Transverse colon (tissue), 4 donors: ENCODE measurements at regions not wholly inside any gene's neighbourhood (a gene's known extent, or its start where the extent isn't known, plus 50 kb on each side); places are given as distances from the start of the nearest gene placed in this dataset.

ENCODE experiments used
- EP300 ChIP-seq: sonication (generic); formaldehyde crosslinking; IDR thresholded peaks from one replicate; pipeline ENCODE4 v1.6.1; 2017; ENCODE audit warnings: antibody characterized with exemption, low read depth
- POLR2A ChIP-seq: fragments of 450-650 bp; IDR thresholded peaks from one replicate; pipeline ENCODE4 v1.6.1; 2016; ENCODE audit warnings: antibody characterized with exemption, mild to moderate bottlenecking, moderate library complexity
- POLR2AphosphoS5 ChIP-seq, 3 donors: sonication (generic); formaldehyde crosslinking; IDR thresholded peaks; one replicate each; pipeline ENCODE4 v1.6.1; 2016; ENCODE audit warnings: antibody characterized with exemption in 3 of 3
- TF ChIP-seq, protein P1 (sequence below), 5 experiments: fragments of 200-600 bp in 3 of 5; fragments of 450-650 bp in 2 of 5; sonication (generic) in 3 of 5; IDR thresholded peaks; 1 replicate in 2 of 5; 2 replicates in 3 of 5; pipeline ENCODE4 v1.5.1; 2016 to 2017; ENCODE audit warnings: antibody characterized with exemption in 5 of 5, inconsistent platforms in 3 of 5, mild to moderate bottlenecking in 2 of 5, moderate library complexity in 1 of 5

DNA sequence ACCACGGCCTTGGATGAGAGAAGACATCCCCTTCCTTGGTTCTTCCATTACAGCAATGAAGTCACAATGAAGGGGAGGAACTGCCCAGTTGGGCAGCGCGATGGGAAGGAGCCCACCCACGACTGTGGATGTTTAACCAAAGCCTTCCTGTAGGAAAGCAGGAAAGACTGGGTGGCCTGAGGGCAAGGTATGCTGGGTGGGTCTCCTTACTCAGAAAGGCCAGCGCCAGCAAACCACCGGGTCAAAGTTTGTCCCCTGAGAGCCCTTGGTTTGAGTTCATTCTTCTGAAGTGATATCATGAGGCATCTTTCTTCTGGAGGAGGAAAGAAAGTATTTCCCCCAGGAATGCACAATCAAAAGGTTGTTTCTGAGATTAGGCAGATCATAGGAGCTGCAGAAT, 105.2 kb downstream of the C16orf95 start:
- TF ChIP-seq, protein P1, sequence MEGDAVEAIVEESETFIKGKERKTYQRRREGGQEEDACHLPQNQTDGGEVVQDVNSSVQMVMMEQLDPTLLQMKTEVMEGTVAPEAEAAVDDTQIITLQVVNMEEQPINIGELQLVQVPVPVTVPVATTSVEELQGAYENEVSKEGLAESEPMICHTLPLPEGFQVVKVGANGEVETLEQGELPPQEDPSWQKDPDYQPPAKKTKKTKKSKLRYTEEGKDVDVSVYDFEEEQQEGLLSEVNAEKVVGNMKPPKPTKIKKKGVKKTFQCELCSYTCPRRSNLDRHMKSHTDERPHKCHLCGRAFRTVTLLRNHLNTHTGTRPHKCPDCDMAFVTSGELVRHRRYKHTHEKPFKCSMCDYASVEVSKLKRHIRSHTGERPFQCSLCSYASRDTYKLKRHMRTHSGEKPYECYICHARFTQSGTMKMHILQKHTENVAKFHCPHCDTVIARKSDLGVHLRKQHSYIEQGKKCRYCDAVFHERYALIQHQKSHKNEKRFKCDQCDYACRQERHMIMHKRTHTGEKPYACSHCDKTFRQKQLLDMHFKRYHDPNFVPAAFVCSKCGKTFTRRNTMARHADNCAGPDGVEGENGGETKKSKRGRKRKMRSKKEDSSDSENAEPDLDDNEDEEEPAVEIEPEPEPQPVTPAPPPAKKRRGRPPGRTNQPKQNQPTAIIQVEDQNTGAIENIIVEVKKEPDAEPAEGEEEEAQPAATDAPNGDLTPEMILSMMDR (IDR thresholded peaks at IDR 0.05) = no peak
- TF ChIP-seq POLR2AphosphoS5 (IDR thresholded peaks at IDR 0.05) (no peak), POLR2A (no peak), EP300 (no peak)
